ENCODE measurements at regions not wholly inside any gene's neighbourhood (a gene's known extent, or its start where the extent isn't known, plus 50 kb on each side); places are given as distances from the start of the nearest gene placed in this dataset.
A peak's percentile ranks its signal among the peaks of the same experiment; 100 is the strongest.

- TF ChIP-seq NFATC4 (CRISPR knock-in tag; IDR thresholded peaks at IDR 0.05) (no peak), ZSCAN18 (CRISPR knock-in tag; IDR thresholded peaks at IDR 0.05) (no peak)
Observed at GRCh38 chr2:236849508-236849907, 236.2 kb upstream of the COPS8 start (continued).

DNA sequence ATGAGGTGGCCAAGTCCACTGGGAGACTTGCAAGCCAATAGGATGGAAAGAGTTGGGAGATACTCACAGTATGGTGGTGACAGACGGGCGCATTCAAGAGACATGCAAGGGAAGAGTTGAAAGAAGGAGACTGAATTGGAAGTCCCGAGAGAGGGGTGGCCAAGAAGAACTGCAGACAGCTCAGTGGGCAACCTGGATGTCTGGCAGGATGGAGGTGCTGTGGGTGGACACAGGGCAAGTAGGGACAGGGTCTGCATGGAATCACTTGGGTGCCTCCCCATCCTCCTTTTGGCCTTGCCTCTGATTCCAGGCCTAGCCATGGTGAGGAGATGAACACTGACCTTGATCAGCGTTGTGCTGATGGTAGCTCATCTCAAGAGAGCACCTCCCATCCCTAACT, 235.7 kb upstream of the COPS8 start:
- TF ChIP-seq ZNF317 (CRISPR knock-in tag; IDR thresholded peaks at IDR 0.05; ENCODE audit: borderline replicate concordance, low read depth) (peak; percentile 86), FOXK1 (CRISPR knock-in tag; IDR thresholded peaks at IDR 0.05) (no peak), MLX (CRISPR knock-in tag; IDR thresholded peaks at IDR 0.05) (no peak)
- H3K36me3 Mint-ChIP-seq: peaks cover 14% of the 10 kb centered on the region
- peaks cover 52% of the 10 kb centered on the region for H3K4me1 Mint-ChIP-seq
- no peak for DNase-seq (ENCODE audit: low spot score)
- H3K9me3 Mint-ChIP-seq: peaks cover 11% of the 10 kb centered on the region
- POLR2A ChIA-PET: no interaction called here
- no peak overlapping the region for H3K4me3 Mint-ChIP-seq
- H3K27ac Mint-ChIP-seq: no peak overlapping the region
- no peak for ATAC-seq
- CTCF ChIA-PET: no interaction called here
- H3K27me3 Mint-ChIP-seq (ENCODE audit: low read depth): peaks cover 33% of the 10 kb centered on the region

DNA sequence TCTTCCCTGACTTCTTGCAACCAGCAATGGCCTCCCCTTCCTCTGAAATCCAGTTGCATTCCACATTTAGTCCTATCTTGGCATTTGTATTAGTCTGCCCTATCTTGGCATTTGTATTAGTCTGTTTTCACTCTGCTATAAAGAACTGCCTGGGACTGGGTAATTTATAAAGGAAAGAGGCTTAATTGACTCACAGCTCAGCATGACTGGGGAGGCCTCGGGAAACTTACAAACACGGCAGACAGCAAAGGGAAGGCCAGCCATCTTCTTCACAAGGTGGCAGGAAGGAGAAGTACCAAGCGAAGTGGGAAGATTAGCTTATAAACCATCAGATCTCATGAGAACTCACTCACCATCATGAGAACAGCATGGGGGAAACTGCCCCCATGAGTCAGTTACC, 234.5 kb upstream of the COPS8 start:
- no peak for TF ChIP-seq MAX (CRISPR knock-in tag; IDR thresholded peaks at IDR 0.05)
- TF ChIP-seq ZMAT4 (CRISPR knock-in tag; IDR thresholded peaks at IDR 0.05): no peak
- TF ChIP-seq ZNF263 (CRISPR knock-in tag; IDR thresholded peaks at IDR 0.05; ENCODE audit: low read depth): no peak
- no peak for TF ChIP-seq NR3C1 (CRISPR knock-in tag; conservative IDR thresholded peaks at IDR 0.05; ENCODE audit: low read depth)
- TF ChIP-seq ZNF671 (CRISPR knock-in tag; IDR thresholded peaks at IDR 0.05): no peak
- TF ChIP-seq ZNF416 (CRISPR knock-in tag; IDR thresholded peaks at IDR 0.05): no peak
- TF ChIP-seq ELF4 (CRISPR knock-in tag; IDR thresholded peaks at IDR 0.05; ENCODE audit: low read depth): no peak
- no peak for TF ChIP-seq TCF7 (CRISPR knock-in tag; IDR thresholded peaks at IDR 0.05; ENCODE audit: low read depth)
- TF ChIP-seq STAT6 (CRISPR knock-in tag; conservative IDR thresholded peaks at IDR 0.05; ENCODE audit: low read depth): no peak
- no peak for TF ChIP-seq FOXK1 (CRISPR knock-in tag; IDR thresholded peaks at IDR 0.05)
- TF ChIP-seq GABPB1 (CRISPR knock-in tag; IDR thresholded peaks at IDR 0.05): no peak
- no peak for TF ChIP-seq TP53 (CRISPR knock-in tag; IDR thresholded peaks at IDR 0.05)
- TF ChIP-seq NR1H2 (CRISPR knock-in tag; IDR thresholded peaks at IDR 0.05): no peak
- no peak for TF ChIP-seq ETV6 (CRISPR knock-in tag; IDR thresholded peaks at IDR 0.05)
- no peak for TF ChIP-seq ZNF317 (CRISPR knock-in tag; IDR thresholded peaks at IDR 0.05; ENCODE audit: borderline replicate concordance, low read depth)
- TF ChIP-seq SMAD3 (CRISPR knock-in tag; IDR thresholded peaks at IDR 0.05; ENCODE audit: borderline replicate concordance): no peak
- no peak for TF ChIP-seq USF1 (CRISPR knock-in tag; IDR thresholded peaks at IDR 0.05)
- no peak for TF ChIP-seq EMX1 (CRISPR knock-in tag; IDR thresholded peaks at IDR 0.05)
- Mint-ChIP-seq H3K27me3 (ENCODE audit: low read depth) (peaks cover 34% of the 10 kb centered on the region), H3K9me3 (peaks cover 17% of the 10 kb centered on the region), H3K36me3 (peaks cover 18% of the 10 kb centered on the region), H3K4me1 (peaks cover 54% of the 10 kb centered on the region), H3K4me3 (no peak overlapping the region), H3K27ac (no peak overlapping the region)
- ChIA-PET CTCF (no interaction called here), POLR2A (no interaction called here)
- ATAC-seq (no peak), DNase-seq (ENCODE audit: low spot score) (no peak)
